ENCODE measurements at regions not wholly inside any gene's neighbourhood (a gene's known extent, or its start where the extent isn't known, plus 50 kb on each side); places are given as distances from the start of the nearest gene placed in this dataset.

DNA sequence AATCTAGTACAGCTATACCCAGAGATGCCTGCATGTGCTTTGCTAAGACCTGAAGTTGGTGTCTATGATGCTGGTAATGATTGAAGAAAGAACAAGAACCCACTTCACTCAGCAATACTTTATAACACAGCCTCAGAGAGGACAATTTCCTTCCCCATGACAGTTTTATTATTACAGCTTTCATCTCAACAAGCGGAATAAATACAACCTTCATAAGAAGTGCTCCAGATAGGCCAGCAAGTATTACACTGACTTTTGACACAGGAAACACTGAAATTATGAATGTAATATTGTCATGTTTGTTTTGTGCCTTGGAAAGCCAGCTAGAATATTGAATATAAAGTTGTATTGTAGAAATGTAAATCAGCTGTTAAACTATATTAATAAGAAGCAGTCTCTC is 557.4 kb upstream of the ARPP21 start:
- TF ChIP-seq POLR2A (IDR thresholded peaks at IDR 0.05; ENCODE audit: low read depth, low read length), result no peak
- no peak for TF ChIP-seq TAF1 (IDR thresholded peaks at IDR 0.05; ENCODE audit: low read depth, low read length)
